Mammary epithelial cell (primary cell): ENCODE measurements at regions not wholly inside any gene's neighbourhood (a gene's known extent, or its start where the extent isn't known, plus 50 kb on each side); places are given as distances from the start of the nearest gene placed in this dataset.

Source experiments
- CTCF ChIP-seq, 2 donors: IDR thresholded peaks in 1 of 2; conservative IDR thresholded peaks in 1 of 2; 2 replicates each; pipeline ENCODE4 v1.5.1; 2011 to 2012; ENCODE audit warnings: inconsistent platforms in 2 of 2, low read length in 2 of 2, mild to moderate bottlenecking in 2 of 2, control low read depth in 1 of 2, low read depth in 1 of 2; ENCODE audit not compliant: insufficient read depth in 1 of 2; ENCODE audit errors: extremely low read depth in 1 of 2
- EZH2 ChIP-seq: IDR thresholded peaks from 2 replicates; pipeline ENCODE4 v1.6.1; 2012; ENCODE audit warnings: low read length, inconsistent platforms, borderline replicate concordance

- TF ChIP-seq EZH2 (no peak), CTCF (conservative IDR thresholded peaks at IDR 0.05 in 1 of 2, IDR thresholded peaks at IDR 0.05 in 1 of 2; ENCODE audit: extremely low read depth in 1 of 2, insufficient read depth in 1 of 2, low read depth in 1 of 2, low read length in 2 of 2) (no peak)
These were observed 260.5 kb downstream of the PYDC2 start for GRCh38 chr3:191721390-191721861.
